PC-9 (cell line): ENCODE measurements at regions not wholly inside any gene's neighbourhood (a gene's known extent, or its start where the extent isn't known, plus 50 kb on each side); places are given as distances from the start of the nearest gene placed in this dataset.

Experiments used
- CTCF ChIP-seq: fragments of 200-600 bp; sonication (generic); conservative IDR thresholded peaks from 2 replicates; pipeline ENCODE4 v1.6.1; 2017; ENCODE audit warnings: mixed run types, antibody characterized with exemption, mild to moderate bottlenecking, moderate library complexity
- EZH2 ChIP-seq: fragments of 200-600 bp; sonication (generic); IDR thresholded peaks from 2 replicates; pipeline ENCODE4 v1.8.0; 2017; ENCODE audit warnings: antibody characterized with exemption, low read depth

DNA sequence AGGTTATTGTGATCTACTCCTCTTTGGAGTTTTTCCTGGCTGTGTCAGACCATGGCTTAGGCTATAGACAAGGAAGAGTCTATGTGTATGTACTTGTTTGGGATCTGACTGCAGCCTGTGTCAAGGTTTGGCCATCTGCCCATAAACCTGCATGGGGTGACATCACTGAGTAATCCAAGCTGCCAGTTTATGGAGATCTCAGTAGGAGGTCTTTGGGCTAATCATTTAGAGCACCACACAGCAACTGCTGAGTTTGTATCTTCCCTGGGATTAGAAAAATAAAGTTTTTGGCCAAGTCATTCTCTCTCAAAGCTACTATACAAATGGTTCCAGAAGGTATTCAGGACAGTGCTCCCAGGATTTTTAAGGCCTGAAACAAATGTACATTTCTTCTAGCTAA, 65.5 kb upstream of the HSPB3 start:
- TF ChIP-seq CTCF (no peak), EZH2 (no peak)
